ENCODE measurements at regions not wholly inside any gene's neighbourhood (a gene's known extent, or its start where the extent isn't known, plus 50 kb on each side); places are given as distances from the start of the nearest gene placed in this dataset.

DNA sequence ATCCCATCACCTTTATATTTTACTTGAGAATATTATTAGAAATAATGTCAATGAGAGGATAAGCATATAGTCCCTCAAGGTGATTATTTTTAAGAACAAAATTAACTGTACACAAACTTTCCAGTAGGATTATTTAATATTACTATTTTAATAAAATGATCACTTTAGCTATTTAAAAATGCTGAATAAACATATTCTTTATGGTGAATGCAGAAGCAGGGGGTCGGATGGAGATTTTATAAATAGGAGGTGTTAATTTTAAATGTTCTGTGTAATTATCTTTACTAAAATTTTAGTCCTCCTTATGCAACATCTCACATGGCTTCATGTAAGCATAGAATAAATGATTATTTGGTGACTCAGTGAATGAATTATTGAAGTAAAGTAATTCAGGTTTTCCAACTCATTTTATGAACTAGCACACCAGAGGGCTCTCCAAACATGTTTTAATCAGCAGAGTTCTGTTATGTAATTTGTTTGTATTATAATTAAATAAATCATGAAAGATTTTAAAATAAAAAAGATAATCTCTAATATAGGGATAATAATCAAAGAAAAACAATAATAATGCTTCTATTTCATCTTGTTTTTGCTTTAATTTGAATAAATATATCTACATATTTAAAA, 1635.2 kb downstream of the EFNB2 start:
- Mint-ChIP-seq H3K27ac (ENCODE audit: unreplicated experiment) (no peak overlapping the region), H3K9me3 (ENCODE audit: unreplicated experiment) (no peaks in the 10 kb centered on the region), H3K36me3 (ENCODE audit: unreplicated experiment) (no peaks in the 10 kb centered on the region), H3K4me1 (ENCODE audit: low read depth, unreplicated experiment) (peaks cover 5% of the 10 kb centered on the region), H3K27me3 (ENCODE audit: unreplicated experiment) (no peaks in the 10 kb centered on the region), H3K4me3 (ENCODE audit: unreplicated experiment) (no peak overlapping the region)
- TF ChIP-seq, protein P1, sequence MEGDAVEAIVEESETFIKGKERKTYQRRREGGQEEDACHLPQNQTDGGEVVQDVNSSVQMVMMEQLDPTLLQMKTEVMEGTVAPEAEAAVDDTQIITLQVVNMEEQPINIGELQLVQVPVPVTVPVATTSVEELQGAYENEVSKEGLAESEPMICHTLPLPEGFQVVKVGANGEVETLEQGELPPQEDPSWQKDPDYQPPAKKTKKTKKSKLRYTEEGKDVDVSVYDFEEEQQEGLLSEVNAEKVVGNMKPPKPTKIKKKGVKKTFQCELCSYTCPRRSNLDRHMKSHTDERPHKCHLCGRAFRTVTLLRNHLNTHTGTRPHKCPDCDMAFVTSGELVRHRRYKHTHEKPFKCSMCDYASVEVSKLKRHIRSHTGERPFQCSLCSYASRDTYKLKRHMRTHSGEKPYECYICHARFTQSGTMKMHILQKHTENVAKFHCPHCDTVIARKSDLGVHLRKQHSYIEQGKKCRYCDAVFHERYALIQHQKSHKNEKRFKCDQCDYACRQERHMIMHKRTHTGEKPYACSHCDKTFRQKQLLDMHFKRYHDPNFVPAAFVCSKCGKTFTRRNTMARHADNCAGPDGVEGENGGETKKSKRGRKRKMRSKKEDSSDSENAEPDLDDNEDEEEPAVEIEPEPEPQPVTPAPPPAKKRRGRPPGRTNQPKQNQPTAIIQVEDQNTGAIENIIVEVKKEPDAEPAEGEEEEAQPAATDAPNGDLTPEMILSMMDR (IDR thresholded peaks at IDR 0.05; ENCODE audit: partially characterized antibody, unreplicated experiment) = no peak
- DNase-seq = no peak

DNA sequence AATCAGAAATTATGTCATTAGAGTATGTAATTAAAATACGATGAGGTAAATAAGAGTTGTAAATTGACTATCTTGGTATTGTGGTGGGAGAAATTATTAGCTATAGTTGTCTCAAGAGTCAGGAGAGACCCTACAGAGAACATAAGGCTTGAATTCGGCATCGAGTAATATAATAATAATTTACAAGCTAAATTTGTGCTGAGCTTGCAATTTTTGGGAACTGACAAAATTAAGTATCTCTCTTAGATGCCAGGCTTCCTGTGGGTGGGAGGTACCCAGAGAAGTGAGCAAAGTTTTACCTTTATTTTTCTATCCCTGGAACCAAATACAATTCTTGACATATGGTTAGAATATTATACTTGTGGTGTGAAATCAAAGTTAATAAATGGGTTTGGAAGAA, 1637.0 kb downstream of the EFNB2 start:
- H3K27me3 Mint-ChIP-seq (ENCODE audit: unreplicated experiment) = no peaks in the 10 kb centered on the region
- TF ChIP-seq, protein P1 (IDR thresholded peaks at IDR 0.05; ENCODE audit: partially characterized antibody, unreplicated experiment) = no peak
- peaks cover 6% of the 10 kb centered on the region for H3K4me1 Mint-ChIP-seq (ENCODE audit: low read depth, unreplicated experiment)
- no peak for DNase-seq
- H3K27ac Mint-ChIP-seq (ENCODE audit: unreplicated experiment) = no peak overlapping the region
- H3K9me3 Mint-ChIP-seq (ENCODE audit: unreplicated experiment) = no peaks in the 10 kb centered on the region
- H3K36me3 Mint-ChIP-seq (ENCODE audit: unreplicated experiment) = no peaks in the 10 kb centered on the region
- no peak overlapping the region for H3K4me3 Mint-ChIP-seq (ENCODE audit: unreplicated experiment)

DNA sequence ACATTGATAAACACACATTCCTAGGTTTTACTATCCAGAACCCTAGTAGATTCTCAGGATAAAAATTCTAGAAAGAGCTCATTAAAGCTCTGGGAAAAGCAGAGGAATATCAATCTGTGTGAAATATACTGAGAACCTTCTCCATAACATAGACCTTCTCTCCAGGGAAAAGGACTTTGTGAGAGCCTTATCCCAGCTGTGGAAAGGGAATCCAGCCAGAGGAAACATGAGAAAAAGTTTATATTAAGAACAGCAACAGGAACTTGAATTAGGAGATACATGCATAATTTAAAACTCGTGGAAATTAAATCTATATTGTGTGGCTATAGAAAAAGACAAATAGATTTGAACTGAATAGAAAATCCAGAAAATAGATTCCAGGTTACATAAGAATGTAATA, 1639.9 kb downstream of the EFNB2 start:
- Mint-ChIP-seq H3K27ac (ENCODE audit: unreplicated experiment) (no peak overlapping the region), H3K27me3 (ENCODE audit: unreplicated experiment) (no peaks in the 10 kb centered on the region), H3K36me3 (ENCODE audit: unreplicated experiment) (no peaks in the 10 kb centered on the region), H3K4me3 (ENCODE audit: unreplicated experiment) (no peak overlapping the region), H3K9me3 (ENCODE audit: unreplicated experiment) (no peaks in the 10 kb centered on the region), H3K4me1 (ENCODE audit: low read depth, unreplicated experiment) (peaks cover 6% of the 10 kb centered on the region)
- TF ChIP-seq, protein P1 (IDR thresholded peaks at IDR 0.05; ENCODE audit: partially characterized antibody, unreplicated experiment) = no peak
- DNase-seq = no peak

DNA sequence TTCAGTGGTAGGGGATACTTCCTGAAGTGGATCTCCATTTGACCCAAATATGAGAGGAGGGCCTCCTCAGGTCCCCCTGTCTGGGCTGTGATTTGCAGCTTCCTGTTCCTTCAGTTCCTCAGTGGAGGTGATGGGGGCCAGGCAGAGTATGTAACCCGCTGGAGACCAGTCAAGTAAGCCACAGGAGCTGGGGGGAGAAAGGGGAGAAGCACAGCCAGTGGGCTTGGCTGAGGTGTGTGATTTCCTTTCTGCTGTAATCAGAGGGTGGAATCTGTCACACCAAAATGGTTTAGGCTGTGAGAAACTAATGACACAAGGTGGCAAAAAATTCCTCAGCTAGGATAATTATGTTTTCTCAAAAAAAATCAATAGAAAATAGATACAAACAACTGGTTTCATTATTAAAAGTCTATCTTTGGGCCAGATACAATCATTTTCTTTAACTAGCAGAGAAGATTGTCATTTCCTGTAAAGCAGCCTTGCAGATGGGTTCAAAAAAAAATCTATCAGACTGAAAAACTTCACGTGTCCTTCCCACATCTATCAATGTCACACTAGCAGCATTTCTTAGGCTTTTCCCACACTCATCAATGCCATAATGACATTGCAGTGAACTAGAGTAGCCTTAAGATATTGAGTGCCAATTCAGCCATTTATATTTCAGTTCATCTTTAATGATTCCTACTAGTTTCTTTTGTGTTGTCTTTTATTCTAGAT, 1660.3 kb downstream of the EFNB2 start:
- DNase-seq = no peak
- no peaks in the 10 kb centered on the region for H3K4me1 Mint-ChIP-seq (ENCODE audit: low read depth, unreplicated experiment)
- H3K36me3 Mint-ChIP-seq (ENCODE audit: unreplicated experiment) = no peaks in the 10 kb centered on the region
- H3K27ac Mint-ChIP-seq (ENCODE audit: unreplicated experiment) = no peak overlapping the region
- TF ChIP-seq, protein P1 (IDR thresholded peaks at IDR 0.05; ENCODE audit: partially characterized antibody, unreplicated experiment) = no peak
- H3K27me3 Mint-ChIP-seq (ENCODE audit: unreplicated experiment) = no peaks in the 10 kb centered on the region
- H3K9me3 Mint-ChIP-seq (ENCODE audit: unreplicated experiment) = no peaks in the 10 kb centered on the region
- H3K4me3 Mint-ChIP-seq (ENCODE audit: unreplicated experiment) = no peak overlapping the region

DNA sequence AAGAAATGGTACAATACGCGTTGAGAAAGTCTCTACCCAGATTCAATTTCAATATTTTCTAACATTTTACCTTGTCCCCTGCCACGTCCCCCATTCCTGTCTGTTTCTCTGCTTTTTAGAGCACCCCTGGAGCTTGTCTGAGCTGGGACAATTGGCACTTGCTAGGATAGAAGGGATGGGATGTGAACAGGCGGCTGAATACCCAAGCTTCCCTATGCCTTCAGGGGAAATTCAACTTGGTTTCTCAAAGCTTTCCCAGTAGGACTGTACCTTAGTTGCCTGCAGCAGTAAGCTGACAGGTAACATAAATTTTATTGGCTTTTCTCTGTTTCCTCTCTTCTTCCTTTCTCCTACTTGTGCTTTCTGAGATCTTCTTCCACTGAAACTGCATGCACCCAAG, 1663.3 kb downstream of the EFNB2 start:
- Mint-ChIP-seq H3K9me3 (ENCODE audit: unreplicated experiment) (no peaks in the 10 kb centered on the region), H3K27ac (ENCODE audit: unreplicated experiment) (no peak overlapping the region)
- no peak for DNase-seq

More for the DNA sequence above, 1663.3 kb downstream of the EFNB2 start:
- Mint-ChIP-seq H3K36me3 (ENCODE audit: unreplicated experiment) (no peaks in the 10 kb centered on the region), H3K4me1 (ENCODE audit: low read depth, unreplicated experiment) (no peaks in the 10 kb centered on the region), H3K27me3 (ENCODE audit: unreplicated experiment) (no peaks in the 10 kb centered on the region), H3K4me3 (ENCODE audit: unreplicated experiment) (no peak overlapping the region)
- TF ChIP-seq, protein P1 (IDR thresholded peaks at IDR 0.05; ENCODE audit: partially characterized antibody, unreplicated experiment) = no peak
